ENCODE measurements at regions not wholly inside any gene's neighbourhood (a gene's known extent, or its start where the extent isn't known, plus 50 kb on each side); places are given as distances from the start of the nearest gene placed in this dataset.

- H3K4me3 Mint-ChIP-seq = no peak overlapping the region
- Histone ChIP-seq H3K27ac (ENCODE audit: low read depth in 1 of 2, low read length in 2 of 2) (no peak overlapping the region), H3K79me2 (ENCODE audit: insufficient read depth, low read length) (no peaks in the 10 kb centered on the region), H3K9me3 (replicated peaks in 1 of 2; ENCODE audit: control insufficient read depth in 1 of 2, insufficient read depth in 1 of 2, low read length in 2 of 2) (no peaks in the 10 kb centered on the region), H3K27me3 (ENCODE audit: control insufficient read depth in 2 of 2, insufficient read depth in 2 of 2, low read length in 2 of 2) (no peaks in the 10 kb centered on the region), H3K4me1 (ENCODE audit: control insufficient read depth in 1 of 2, insufficient read depth in 2 of 2, low read length in 2 of 2) (no peaks in the 10 kb centered on the region), H3K4me2 (replicated peaks; ENCODE audit: extremely low read depth, low read length, poor library complexity, severe bottlenecking) (no peak overlapping the region), H3K36me3 (replicated peaks in 1 of 2; ENCODE audit: control insufficient read depth in 1 of 2, insufficient read depth in 2 of 2, low read length in 2 of 2) (no peaks in the 10 kb centered on the region), H2AFZ (ENCODE audit: insufficient read depth, low read depth, low read length, poor library complexity, severe bottlenecking) (no peak overlapping the region), H3K4me3 (replicated peaks in 1 of 3; ENCODE audit: low read depth in 2 of 3, low read length in 3 of 3) (no peak overlapping the region), H3K9ac (ENCODE audit: insufficient read depth, low read length, poor library complexity, severe bottlenecking) (no peak overlapping the region), H4K20me1 (ENCODE audit: insufficient read depth, low read length) (no peaks in the 10 kb centered on the region)
- intact Hi-C loops (cut with micrococcal nuclease) = no loop called here
- peaks cover 3 to 10% (median 4%) of the 10 kb centered on the region in 3 donors for H3K27me3 Mint-ChIP-seq (ENCODE audit: low read depth in 3 of 3)
- no peaks in the 10 kb centered on the region for H3K36me3 Mint-ChIP-seq
- peaks cover 3% of the 10 kb centered on the region for H3K4me1 Mint-ChIP-seq
- WGBS (ENCODE audit: insufficient coverage) = no CpG with 5 or more reads among the region's 3 CpGs
- H3K27ac Mint-ChIP-seq = no peak overlapping the region
- DNase-seq = no peak
- TF ChIP-seq CTCF (IDR thresholded peaks at IDR 0.05) = no peak
- peaks cover 0 to 3% (median 0%) of the 10 kb centered on the region in 7 donors for H3K9me3 Mint-ChIP-seq
Measured at GRCh38 chr5:124622851-124623250, 123.6 kb downstream of the ZNF608 start.

GRCh38 chr5:124621279-124621678 is 125.2 kb downstream of the ZNF608 start:
- 93% methylated on average over 3 of the region's 5 CpGs for WGBS (ENCODE audit: insufficient coverage)
- Histone ChIP-seq H3K4me2 (replicated peaks; ENCODE audit: extremely low read depth, low read length, poor library complexity, severe bottlenecking) (no peak overlapping the region), H3K36me3 (replicated peaks in 1 of 2; ENCODE audit: control insufficient read depth in 1 of 2, insufficient read depth in 2 of 2, low read length in 2 of 2) (no peaks in the 10 kb centered on the region), H3K27ac (ENCODE audit: low read depth in 1 of 2, low read length in 2 of 2) (no peak overlapping the region), H3K79me2 (ENCODE audit: insufficient read depth, low read length) (no peaks in the 10 kb centered on the region), H3K9ac (ENCODE audit: insufficient read depth, low read length, poor library complexity, severe bottlenecking) (no peak overlapping the region), H2AFZ (ENCODE audit: insufficient read depth, low read depth, low read length, poor library complexity, severe bottlenecking) (no peak overlapping the region), H3K27me3 (ENCODE audit: control insufficient read depth in 2 of 2, insufficient read depth in 2 of 2, low read length in 2 of 2) (no peaks in the 10 kb centered on the region), H3K9me3 (replicated peaks in 1 of 2; ENCODE audit: control insufficient read depth in 1 of 2, insufficient read depth in 1 of 2, low read length in 2 of 2) (no peaks in the 10 kb centered on the region), H3K4me1 (ENCODE audit: control insufficient read depth in 1 of 2, insufficient read depth in 2 of 2, low read length in 2 of 2) (no peaks in the 10 kb centered on the region), H4K20me1 (ENCODE audit: insufficient read depth, low read length) (no peaks in the 10 kb centered on the region), H3K4me3 (replicated peaks in 1 of 3; ENCODE audit: low read depth in 2 of 3, low read length in 3 of 3) (no peak overlapping the region)
- H3K27ac Mint-ChIP-seq = no peak overlapping the region
- no peaks in the 10 kb centered on the region for H3K36me3 Mint-ChIP-seq
- peaks cover 0 to 3% (median 0%) of the 10 kb centered on the region in 7 donors for H3K9me3 Mint-ChIP-seq
- no peak for TF ChIP-seq CTCF (IDR thresholded peaks at IDR 0.05)
- DNase-seq = no peak
- intact Hi-C loops (cut with micrococcal nuclease) = no loop called here
- no peaks in the 10 kb centered on the region for H3K4me1 Mint-ChIP-seq
- peaks cover 3 to 9% (median 4%) of the 10 kb centered on the region in 3 donors for H3K27me3 Mint-ChIP-seq (ENCODE audit: low read depth in 3 of 3)
- H3K4me3 Mint-ChIP-seq = no peak overlapping the region

Measured in CD14-positive monocyte (primary cell).